CD4-positive, alpha-beta T cell (primary cell): ENCODE measurements at regions not wholly inside any gene's neighbourhood (a gene's known extent, or its start where the extent isn't known, plus 50 kb on each side); places are given as distances from the start of the nearest gene placed in this dataset.

Experiments used
- ATAC-seq: fragments of 200-7000 bp; cut with Tn5 transposase; one replicate; pipeline ENCODE4 v1.10.0; 2022; ENCODE audit warnings: mild to moderate bottlenecking; ENCODE audit not compliant: poor library complexity
- CTCF ChIA-PET: fragments of 350-600 bp; sonication (Branson Sonifier 250); formaldehyde crosslinking; loops from one replicate; lab custom pipeline; 2021; ENCODE audit warnings: antibody characterized with exemption, inconsistent platforms; lab: Charles Lee
- POLR2A ChIA-PET: fragments of 350-600 bp; sonication (Branson Sonifier 250); formaldehyde crosslinking; loops from one replicate; lab custom pipeline; 2021; ENCODE audit warnings: antibody characterized with exemption, inconsistent platforms; lab: Charles Lee
- DNase-seq, 14 experiments: peaks; one replicate each; pipeline ENCODE4 v3.0.0-alpha.2; 2013 to 2020; ENCODE audit warnings: mixed read lengths in 2 of 14
- H3K27ac ChIP-seq, 2 donors: one replicate each; pipeline versions ENCODE4 v1.5.1 to v1.7.0; 2013; ENCODE audit warnings: low read length in 2 of 2, low read depth in 1 of 2, mild to moderate bottlenecking in 1 of 2
- H3K27me3 ChIP-seq, 2 experiments: 1 replicate in 1 of 2; 2 replicates in 1 of 2; pipeline versions ENCODE4 v1.6.1 to v1.7.0; 2013; ENCODE audit warnings: low read length in 2 of 2, control low read depth in 1 of 2, mild to moderate bottlenecking in 1 of 2, moderate library complexity in 1 of 2; ENCODE audit not compliant: insufficient read depth in 2 of 2, control insufficient read depth in 1 of 2
- H3K36me3 ChIP-seq: one replicate; pipeline ENCODE4 v1.6.1; 2013; ENCODE audit warnings: low read length, control low read depth; ENCODE audit not compliant: insufficient read depth
- H3K4me1 ChIP-seq: one replicate; pipeline ENCODE4 v1.6.1; 2013; ENCODE audit warnings: low read length, control low read depth; ENCODE audit not compliant: insufficient read depth
- H3K4me3 ChIP-seq: one replicate; pipeline ENCODE4 v1.5.1; 2013; ENCODE audit warnings: mild to moderate bottlenecking, low read length, moderate library complexity
- H3K9me3 ChIP-seq, 2 experiments: 1 replicate in 1 of 2; 2 replicates in 1 of 2; pipeline versions ENCODE4 v1.6.1 to v1.7.0; 2013; ENCODE audit warnings: low read length in 2 of 2, mild to moderate bottlenecking in 2 of 2, control low read depth in 1 of 2, moderate library complexity in 1 of 2; ENCODE audit not compliant: control insufficient read depth in 1 of 2, insufficient read depth in 1 of 2
- H3K27ac Mint-ChIP-seq: one replicate; pipeline ENCODE4 v1.8.0; 2020; ENCODE audit warnings: mixed read lengths
- H3K27me3 Mint-ChIP-seq: one replicate; pipeline ENCODE4 v1.8.0; 2021; ENCODE audit warnings: mixed read lengths
- H3K36me3 Mint-ChIP-seq: one replicate; pipeline ENCODE4 v1.8.0; 2021; ENCODE audit warnings: low read depth, mixed read lengths
- H3K4me1 Mint-ChIP-seq: one replicate; pipeline ENCODE4 v1.8.0; 2021; ENCODE audit warnings: low read depth, mixed read lengths
- H3K4me3 Mint-ChIP-seq: one replicate; pipeline ENCODE4 v1.8.0; 2020; ENCODE audit warnings: mild to moderate bottlenecking, mixed read lengths
- H3K9me3 Mint-ChIP-seq: one replicate; pipeline ENCODE4 v1.8.0; 2020; ENCODE audit warnings: mixed read lengths
- intact Hi-C, 2 experiments: fragments of 100-400 bp; cut with DNase I in 1 of 2; cut with micrococcal nuclease in 1 of 2; formaldehyde crosslinking; loops; one replicate each; pipeline versions ENCODE4 v1.15.1 to v1.9.0; 2023 to 2025; cut with DNase I, micrococcal nuclease
- TF ChIP-seq, protein P1 (sequence below): fragments of 200-600 bp; IDR thresholded peaks from one replicate; pipeline ENCODE4 v1.8.0; 2022; ENCODE audit warnings: antibody characterized with exemption, mild to moderate bottlenecking

DNA sequence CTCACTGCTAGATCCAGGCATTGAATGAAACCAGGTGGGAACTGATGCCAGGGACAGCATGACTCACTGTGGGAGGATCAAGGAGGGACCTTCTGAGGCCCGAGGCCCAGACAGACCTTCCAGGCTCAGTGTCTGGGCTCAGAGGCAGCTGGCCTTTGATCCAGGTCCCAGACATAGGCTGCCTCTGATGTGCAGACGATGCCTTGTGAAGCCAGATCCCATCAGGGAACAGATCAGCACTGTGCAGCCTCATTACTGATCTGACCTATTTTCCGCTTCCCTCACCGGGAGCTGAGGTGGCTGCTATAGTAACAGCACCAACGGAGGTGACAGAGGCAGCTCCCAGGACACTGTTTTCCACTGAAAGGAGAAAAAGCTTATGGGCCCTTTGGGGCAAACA, 399.5 kb downstream of the MATN1 start:
- H3K27ac Mint-ChIP-seq, result no peak overlapping the region

DNA sequence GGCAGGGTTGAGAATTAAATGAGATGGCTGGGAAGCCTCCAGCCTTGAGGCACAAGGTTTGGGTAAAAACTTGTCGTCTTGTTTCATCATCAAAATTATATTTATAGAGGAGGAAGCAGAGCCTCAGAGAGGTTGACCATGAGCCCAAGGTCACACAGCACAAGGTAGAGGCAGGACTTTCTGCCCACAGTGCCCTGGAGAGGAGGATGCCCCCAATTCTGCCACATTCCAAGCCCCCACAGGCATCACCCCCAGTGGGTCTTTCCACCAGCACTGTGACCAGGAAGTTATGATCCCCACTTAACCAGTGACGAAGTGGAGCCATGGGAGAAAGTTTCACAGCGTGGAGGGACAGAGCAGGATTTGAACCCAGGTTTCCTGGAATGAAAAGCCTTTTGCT, 400.0 kb downstream of the MATN1 start:
- Mint-ChIP-seq H3K27ac (no peak overlapping the region), H3K4me1 (no peaks in the 10 kb centered on the region), H3K36me3 (no peaks in the 10 kb centered on the region), H3K27me3 (peaks cover 28% of the 10 kb centered on the region), H3K4me3 (no peak overlapping the region), H3K9me3 (no peaks in the 10 kb centered on the region)
- POLR2A ChIA-PET, result no interaction called here
- Histone ChIP-seq H3K4me1 (no peaks in the 10 kb centered on the region), H3K27me3 (peaks cover 0 to 5% of the 10 kb centered on the region in 2 experiments), H3K36me3 (no peaks in the 10 kb centered on the region), H3K4me3 (no peak overlapping the region), H3K9me3 (peaks cover 0 to 6% of the 10 kb centered on the region in 2 experiments), H3K27ac (no peak overlapping the region)
- intact Hi-C loops, result no loop called here
- ATAC-seq, result no peak
- TF ChIP-seq, protein P1, sequence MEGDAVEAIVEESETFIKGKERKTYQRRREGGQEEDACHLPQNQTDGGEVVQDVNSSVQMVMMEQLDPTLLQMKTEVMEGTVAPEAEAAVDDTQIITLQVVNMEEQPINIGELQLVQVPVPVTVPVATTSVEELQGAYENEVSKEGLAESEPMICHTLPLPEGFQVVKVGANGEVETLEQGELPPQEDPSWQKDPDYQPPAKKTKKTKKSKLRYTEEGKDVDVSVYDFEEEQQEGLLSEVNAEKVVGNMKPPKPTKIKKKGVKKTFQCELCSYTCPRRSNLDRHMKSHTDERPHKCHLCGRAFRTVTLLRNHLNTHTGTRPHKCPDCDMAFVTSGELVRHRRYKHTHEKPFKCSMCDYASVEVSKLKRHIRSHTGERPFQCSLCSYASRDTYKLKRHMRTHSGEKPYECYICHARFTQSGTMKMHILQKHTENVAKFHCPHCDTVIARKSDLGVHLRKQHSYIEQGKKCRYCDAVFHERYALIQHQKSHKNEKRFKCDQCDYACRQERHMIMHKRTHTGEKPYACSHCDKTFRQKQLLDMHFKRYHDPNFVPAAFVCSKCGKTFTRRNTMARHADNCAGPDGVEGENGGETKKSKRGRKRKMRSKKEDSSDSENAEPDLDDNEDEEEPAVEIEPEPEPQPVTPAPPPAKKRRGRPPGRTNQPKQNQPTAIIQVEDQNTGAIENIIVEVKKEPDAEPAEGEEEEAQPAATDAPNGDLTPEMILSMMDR, result no peak
- CTCF ChIA-PET, result no interaction called here
- no peak for DNase-seq

More for the DNA sequence above, 399.5 kb downstream of the MATN1 start:
- Histone ChIP-seq H3K9me3 (peaks cover 0 to 6% of the 10 kb centered on the region in 2 experiments), H3K4me1 (no peaks in the 10 kb centered on the region), H3K4me3 (no peak overlapping the region), H3K27ac (no peak overlapping the region), H3K27me3 (peaks cover 0 to 5% of the 10 kb centered on the region in 2 experiments), H3K36me3 (no peaks in the 10 kb centered on the region)
- no peaks in the 10 kb centered on the region for H3K4me1 Mint-ChIP-seq
- no peaks in the 10 kb centered on the region for H3K9me3 Mint-ChIP-seq
- TF ChIP-seq, protein P1, result no peak
- ChIA-PET POLR2A (no interaction called here), CTCF (no interaction called here)
- intact Hi-C loops, result no loop called here
- DNase-seq (no peak), ATAC-seq (no peak)
- H3K4me3 Mint-ChIP-seq, result no peak overlapping the region
- H3K27me3 Mint-ChIP-seq, result peaks cover 24% of the 10 kb centered on the region
- H3K36me3 Mint-ChIP-seq, result no peaks in the 10 kb centered on the region

DNA sequence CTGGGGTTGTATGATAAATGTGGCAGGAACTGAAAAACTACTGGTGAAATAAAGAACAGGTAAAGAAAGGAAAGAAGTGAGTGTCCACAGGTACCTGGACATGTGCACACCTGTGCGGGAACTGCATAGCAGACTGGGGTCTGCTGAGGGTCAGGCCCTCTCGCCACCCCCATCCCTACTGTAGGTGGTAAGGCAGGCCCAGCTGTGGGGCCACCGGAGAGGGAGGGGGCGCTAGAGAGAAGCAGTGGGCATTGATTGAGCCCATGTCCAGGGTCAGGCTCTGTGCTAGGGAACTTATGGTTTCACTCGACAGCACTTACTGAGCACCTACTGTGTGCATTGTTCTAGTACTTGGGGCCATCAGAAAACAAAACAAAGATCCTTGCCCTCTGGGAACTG, 400.5 kb downstream of the MATN1 start:
- Histone ChIP-seq H3K9me3 (peaks cover 0 to 8% of the 10 kb centered on the region in 2 experiments), H3K4me1 (no peaks in the 10 kb centered on the region), H3K4me3 (no peak overlapping the region), H3K27ac (no peak overlapping the region), H3K36me3 (no peaks in the 10 kb centered on the region), H3K27me3 (peaks cover 0 to 5% of the 10 kb centered on the region in 2 experiments)
- peaks cover 30% of the 10 kb centered on the region for H3K27me3 Mint-ChIP-seq
- no peaks in the 10 kb centered on the region for H3K4me1 Mint-ChIP-seq
- no peak overlapping the region for H3K4me3 Mint-ChIP-seq
- DNase-seq (no peak), ATAC-seq (no peak)
- intact Hi-C loops, result no loop called here
- TF ChIP-seq, protein P1, result no peak
- H3K36me3 Mint-ChIP-seq, result no peaks in the 10 kb centered on the region
- no peaks in the 10 kb centered on the region for H3K9me3 Mint-ChIP-seq
- CTCF ChIA-PET, result no interaction called here
- POLR2A ChIA-PET, result no interaction called here
- no peak overlapping the region for H3K27ac Mint-ChIP-seq
